H1 (cell line): ENCODE measurements at regions not wholly inside any gene's neighbourhood (a gene's known extent, or its start where the extent isn't known, plus 50 kb on each side); places are given as distances from the start of the nearest gene placed in this dataset.

Experiments
- CTCF ChIA-PET: fragments of 300-600 bp; sonication (Branson Sonifier 250); formaldehyde crosslinking; loops from one replicate; lab custom pipeline; 2021; ENCODE audit not compliant: partially characterized antibody; lab: Charles Lee
- POLR2A ChIA-PET: fragments of 300-600 bp; sonication (Branson Sonifier 250); formaldehyde crosslinking; loops from one replicate; lab custom pipeline; 2021; ENCODE audit warnings: inconsistent platforms; ENCODE audit not compliant: partially characterized antibody; lab: Charles Lee
- DNase-seq, 2 experiments: peaks; one replicate each; pipeline versions ENCODE4 v3.0.0 to v3.0.0-alpha.2; 2010 to 2022; ENCODE audit warnings: low spot score in 2 of 2, low read depth in 1 of 2, mixed read lengths in 1 of 2
- FAIRE-seq: peaks from 2 replicates; lab custom pipeline; 2011; peaks lifted over from hg19 to GRCh38; lab: Jason Lieb, UNC
- H2AFZ ChIP-seq: 2 replicates; pipeline ENCODE4 v1.8.1; 2012; ENCODE audit warnings: low read length, inconsistent platforms
- H2AK5ac ChIP-seq: 2 replicates; pipeline ENCODE4 v1.6.1; 2013; ENCODE audit warnings: low read depth, low read length
- H2BK120ac ChIP-seq: replicated peaks from 2 replicates; pipeline ENCODE3; 2013; ENCODE audit warnings: low read depth, low read length, inconsistent platforms
- H2BK12ac ChIP-seq: 2 replicates; pipeline ENCODE4 v1.6.1; 2013; ENCODE audit warnings: low read depth, low read length
- H2BK15ac ChIP-seq: 2 replicates; pipeline ENCODE4 v1.6.1; 2013; ENCODE audit warnings: low read length
- H2BK20ac ChIP-seq: 2 replicates; pipeline ENCODE4 v1.6.1; 2013; ENCODE audit warnings: low read length
- H2BK5ac ChIP-seq: 2 replicates; pipeline ENCODE4 v1.6.1; 2013; ENCODE audit warnings: low read depth, low read length
- H3K14ac ChIP-seq: 2 replicates; pipeline ENCODE4 v1.6.1; 2013; ENCODE audit warnings: inconsistent platforms; ENCODE audit not compliant: insufficient read length
- H3K18ac ChIP-seq: 2 replicates; pipeline ENCODE4 v1.6.1; 2013; ENCODE audit warnings: low read length; ENCODE audit errors: extremely low read depth
- H3K23ac ChIP-seq: 2 replicates; pipeline ENCODE4 v1.6.1; 2013; ENCODE audit warnings: inconsistent platforms; ENCODE audit not compliant: insufficient read length
- H3K23me2 ChIP-seq: 2 replicates; pipeline ENCODE4 v1.6.1; 2013; ENCODE audit warnings: low read depth, low read length
- H3K27ac ChIP-seq: 2 replicates; pipeline ENCODE4 v1.6.1; 2011; ENCODE audit warnings: low read depth, low read length, inconsistent platforms
- H3K27me3 ChIP-seq, 4 experiments: replicated peaks in 1 of 4; 1 replicate in 1 of 4; 2 replicates in 3 of 4; pipeline versions ENCODE4 v1.6.1 to v1.8.1; 2011 to 2013; ENCODE audit warnings: low read length in 3 of 4, mild to moderate bottlenecking in 3 of 4, inconsistent platforms in 2 of 4, mixed read lengths in 2 of 4, moderate library complexity in 1 of 4; ENCODE audit not compliant: control insufficient read depth in 3 of 4, insufficient read depth in 3 of 4; ENCODE audit errors: extremely low read depth in 1 of 4
- H3K36me3 ChIP-seq, 4 experiments: 2 replicates each; pipeline versions ENCODE4 v1.6.1 to v1.8.1; 2011 to 2013; ENCODE audit warnings: mild to moderate bottlenecking in 4 of 4, low read length in 3 of 4, moderate library complexity in 2 of 4, control low read depth in 1 of 4, inconsistent platforms in 1 of 4; ENCODE audit not compliant: insufficient read depth in 4 of 4, control insufficient read depth in 2 of 4
- H3K4ac ChIP-seq: replicated peaks from 2 replicates; pipeline ENCODE3; 2013; ENCODE audit warnings: low read length, low read depth, mixed read lengths, inconsistent platforms; ENCODE audit not compliant: insufficient read length
- H3K4me1 ChIP-seq, 4 experiments: replicated peaks in 1 of 4; 1 replicate in 1 of 4; 2 replicates in 3 of 4; pipeline versions ENCODE4 v1.6.1 to v1.8.1; 2011 to 2013; ENCODE audit warnings: low read length in 3 of 4, inconsistent platforms in 2 of 4, mixed read lengths in 1 of 4; ENCODE audit not compliant: insufficient read depth in 4 of 4, control insufficient read depth in 3 of 4
- H3K4me2 ChIP-seq, 2 experiments: 2 replicates each; pipeline versions ENCODE4 v1.6.1 to v1.8.1; 2011 to 2013; ENCODE audit warnings: low read depth in 2 of 2, low read length in 2 of 2, control low read depth in 1 of 2, inconsistent platforms in 1 of 2, mild to moderate bottlenecking in 1 of 2; ENCODE audit not compliant: insufficient read depth in 1 of 2
- H3K4me3 ChIP-seq, 4 experiments: fragments of 200-600, 300-600 bp in 1 of 4; sonication (generic), shearing (Covaris generic), sonication (Bioruptor Twin) in 1 of 4; 2 replicates each; pipeline versions ENCODE4 v1.5.1 to v1.8.1; 2011 to 2016; ENCODE audit warnings: low read length in 4 of 4, low read depth in 3 of 4, control low read depth in 2 of 4, inconsistent platforms in 2 of 4, mild to moderate bottlenecking in 2 of 4, mixed read lengths in 1 of 4, moderate library complexity in 1 of 4; ENCODE audit not compliant: insufficient read depth in 2 of 4; ENCODE audit errors: extremely low read depth in 1 of 4
- H3K56ac ChIP-seq: replicated peaks from 2 replicates; pipeline ENCODE3; 2013; ENCODE audit warnings: low read depth, mild to moderate bottlenecking, mixed read lengths, low read length, inconsistent platforms; ENCODE audit not compliant: insufficient read length
- H3K79me1 ChIP-seq: 2 replicates; pipeline ENCODE4 v1.6.1; 2013; ENCODE audit warnings: low read depth, low read length, control low read depth
- H3K79me2 ChIP-seq, 2 experiments: 2 replicates each; pipeline versions ENCODE4 v1.6.1 to v1.8.1; 2012 to 2013; ENCODE audit warnings: low read length in 2 of 2, mild to moderate bottlenecking in 2 of 2, inconsistent platforms in 1 of 2; ENCODE audit not compliant: insufficient read depth in 2 of 2, control insufficient read depth in 1 of 2
- H3K9ac ChIP-seq, 4 experiments: replicated peaks in 1 of 4; 1 replicate in 1 of 4; 2 replicates in 3 of 4; pipeline versions ENCODE4 v1.6.1 to v1.8.1; 2011 to 2013; ENCODE audit warnings: low read depth in 3 of 4, low read length in 3 of 4, control low read depth in 2 of 4, mild to moderate bottlenecking in 2 of 4, moderate library complexity in 2 of 4, inconsistent platforms in 1 of 4; ENCODE audit errors: extremely low read depth in 1 of 4
- H3K9me3 ChIP-seq, 2 experiments: 2 replicates each; pipeline versions ENCODE4 v1.6.1 to v1.8.1; 2012 to 2013; ENCODE audit warnings: mild to moderate bottlenecking in 2 of 2, moderate library complexity in 2 of 2, control low read depth in 1 of 2, inconsistent platforms in 1 of 2, low read depth in 1 of 2, low read length in 1 of 2, mixed read lengths in 1 of 2; ENCODE audit not compliant: insufficient read depth in 2 of 2
- H4K20me1 ChIP-seq, 2 experiments: replicated peaks in 1 of 2; 2 replicates each; pipeline versions ENCODE3 to v1.8.1; 2011 to 2013; ENCODE audit warnings: inconsistent platforms in 2 of 2, low read length in 2 of 2, mild to moderate bottlenecking in 1 of 2; ENCODE audit not compliant: insufficient read depth in 2 of 2, control insufficient read depth in 1 of 2
- H4K5ac ChIP-seq: 2 replicates; pipeline ENCODE4 v1.6.1; 2013; ENCODE audit warnings: low read length, low read depth, mixed read lengths, inconsistent platforms; ENCODE audit not compliant: insufficient read length
- H4K8ac ChIP-seq: 2 replicates; pipeline ENCODE4 v1.8.0; 2013; ENCODE audit warnings: mild to moderate bottlenecking, moderate library complexity, low read length, inconsistent platforms; ENCODE audit not compliant: insufficient read depth; ENCODE audit errors: extremely low read depth
- H4K91ac ChIP-seq: replicated peaks from 2 replicates; pipeline ENCODE3; 2013; ENCODE audit warnings: low read length, mixed read lengths, inconsistent platforms; ENCODE audit not compliant: insufficient read length
- BACH1 ChIP-seq: IDR thresholded peaks from 2 replicates; pipeline ENCODE4 v1.6.1; 2012; ENCODE audit warnings: low read length, improper control_type of control experiment
- CHD2 ChIP-seq: IDR thresholded peaks from 2 replicates; pipeline ENCODE4 v1.6.1; 2012; ENCODE audit warnings: low read length, improper control_type of control experiment
- CREB1 ChIP-seq: IDR thresholded peaks from 2 replicates; pipeline ENCODE4 v1.6.1; 2012; ENCODE audit warnings: inconsistent platforms
- EP300 ChIP-seq, 2 experiments: IDR thresholded peaks; 1 replicate in 1 of 2; 2 replicates in 1 of 2; pipeline ENCODE4 v1.6.1; 2011 to 2012; ENCODE audit warnings: low read depth in 2 of 2, low read length in 2 of 2, mild to moderate bottlenecking in 2 of 2, borderline replicate concordance in 1 of 2, inconsistent platforms in 1 of 2, moderate library complexity in 1 of 2
- EZH2 ChIP-seq: fragments of 200-600 bp; sonication (generic); IDR thresholded peaks from 2 replicates; pipeline ENCODE4 v1.7.1; 2012; ENCODE audit warnings: low read depth, mild to moderate bottlenecking, moderate library complexity, low read length, inconsistent platforms; ENCODE audit not compliant: severe bottlenecking
- RXRA ChIP-seq: IDR thresholded peaks from 2 replicates; pipeline ENCODE4 v1.6.1; 2011; ENCODE audit warnings: low read depth, mild to moderate bottlenecking, low read length, moderate library complexity; ENCODE audit not compliant: insufficient read depth
- SIN3A ChIP-seq, 2 experiments: IDR thresholded peaks in 1 of 2; conservative IDR thresholded peaks in 1 of 2; 2 replicates each; pipeline ENCODE4 v1.6.1; 2011 to 2012; ENCODE audit warnings: low read length in 2 of 2, improper control_type of control experiment in 1 of 2, low read depth in 1 of 2, mild to moderate bottlenecking in 1 of 2
- SUZ12 ChIP-seq: fragments of 200-600 bp; sonication (generic); IDR thresholded peaks from 2 replicates; pipeline ENCODE4 v1.6.1; 2012; ENCODE audit warnings: mild to moderate bottlenecking, inconsistent platforms, low read length, moderate library complexity, mixed read lengths
- TAF7 ChIP-seq: optimal IDR thresholded peaks from 2 replicates; pipeline ENCODE3; 2011; ENCODE audit warnings: low read depth, mild to moderate bottlenecking, inconsistent platforms, low read length, moderate library complexity, borderline replicate concordance
- TCF12 ChIP-seq: IDR thresholded peaks from 2 replicates; pipeline ENCODE4 v1.6.1; 2011; ENCODE audit warnings: low read depth, mild to moderate bottlenecking, low read length
- WGBS, 2 experiments: shearing (Covaris generic) in 1 of 2; methylation state at CpG; one replicate each; pipeline versions ENCODE4 v1.1.6 to v1.1.7; 2013 to 2015; ENCODE audit warnings: low lambda C conversion rate in 2 of 2, mixed read lengths in 2 of 2, inconsistent platforms in 1 of 2, low coverage in 1 of 2, missing lambda C conversion rate in 1 of 2; ENCODE audit not compliant: insufficient replicate concordance in 2 of 2, insufficient coverage in 1 of 2, insufficient read length in 1 of 2; ENCODE audit errors: extremely low coverage in 1 of 2, missing lambda C conversion rate in 1 of 2; 5-methylcytosine and 5-hydroxymethylcytosine counted together
- TF ChIP-seq, protein P1 (sequence below): IDR thresholded peaks from 2 replicates; pipeline ENCODE4 v1.6.1; 2012; ENCODE audit warnings: inconsistent platforms
- TF ChIP-seq, protein P2 (sequence below): IDR thresholded peaks from 2 replicates; pipeline ENCODE4 v1.6.1; 2012; ENCODE audit warnings: low read length, inconsistent platforms

DNA sequence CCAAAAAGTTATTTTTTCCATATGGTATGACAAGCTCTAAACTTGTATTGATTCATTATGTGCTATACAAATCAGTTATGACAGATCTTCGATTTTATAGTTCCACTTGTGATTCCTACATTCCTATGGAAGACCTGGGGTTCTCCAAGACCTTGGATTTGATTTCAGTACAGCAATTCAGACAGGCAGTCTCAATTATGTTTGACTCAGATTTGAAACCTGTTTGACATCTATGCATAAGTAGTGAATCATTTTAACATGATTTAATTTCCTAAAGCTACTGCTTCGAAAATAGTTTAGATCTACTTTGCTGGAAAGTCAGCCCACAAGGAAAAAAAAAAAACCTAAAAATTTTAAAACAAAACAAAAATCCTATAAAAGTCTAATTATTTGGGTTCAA, 820.4 kb downstream of the LUZP2 start:
- Histone ChIP-seq H3K4me1 (no peaks in the 10 kb centered on the region), H4K91ac (no peak overlapping the region), H2BK5ac (no peak overlapping the region), H3K36me3 (no peaks in the 10 kb centered on the region), H3K79me2 (no peaks in the 10 kb centered on the region), H4K8ac (no peak overlapping the region), H4K5ac (no peak overlapping the region), H3K9me3 (no peaks in the 10 kb centered on the region), H3K23ac (no peak overlapping the region), H3K27ac (no peak overlapping the region), H3K4me2 (no peak overlapping the region), H4K20me1 (no peaks in the 10 kb centered on the region), H3K56ac (no peak overlapping the region), H2BK12ac (no peak overlapping the region), H3K27me3 (no peaks in the 10 kb centered on the region), H3K14ac (no peak overlapping the region), H3K9ac (no peak overlapping the region), H3K23me2 (no peaks in the 10 kb centered on the region), H3K4me3 (no peak overlapping the region), H2AK5ac (no peak overlapping the region), H2BK20ac (no peak overlapping the region), H2AFZ (no peak overlapping the region), H2BK15ac (no peak overlapping the region), H3K4ac (no peak overlapping the region), H3K18ac (no peak overlapping the region), H2BK120ac (no peak overlapping the region), H3K79me1 (no peaks in the 10 kb centered on the region)
- 88% methylated on average over 2 of the region's 2 CpGs; no CpG with 5 or more reads in 1 of the 2 experiments for WGBS, 2 experiments
- CTCF ChIA-PET: interaction anchor here (0.6 kb wide), 1 partner anchor 768 kb away, joined by 4 read pairs; no protein-coding TSS in a partner anchor
- POLR2A ChIA-PET: no interaction called here
- DNase-seq: no peak
- no peak for FAIRE-seq
- TF ChIP-seq RXRA: no peak
- TF ChIP-seq CHD2: no peak
- TF ChIP-seq BACH1: no peak
- no peak for TF ChIP-seq SIN3A (conservative IDR thresholded peaks at IDR 0.05 in 1 of 2, IDR thresholded peaks at IDR 0.05 in 1 of 2; ENCODE audit: low read depth in 1 of 2, low read length in 2 of 2)
- no peak for TF ChIP-seq TCF12
- no peak for TF ChIP-seq TAF7
- TF ChIP-seq EZH2: no peak
- TF ChIP-seq, protein P1, sequence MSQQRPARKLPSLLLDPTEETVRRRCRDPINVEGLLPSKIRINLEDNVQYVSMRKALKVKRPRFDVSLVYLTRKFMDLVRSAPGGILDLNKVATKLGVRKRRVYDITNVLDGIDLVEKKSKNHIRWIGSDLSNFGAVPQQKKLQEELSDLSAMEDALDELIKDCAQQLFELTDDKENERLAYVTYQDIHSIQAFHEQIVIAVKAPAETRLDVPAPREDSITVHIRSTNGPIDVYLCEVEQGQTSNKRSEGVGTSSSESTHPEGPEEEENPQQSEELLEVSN: no peak
- TF ChIP-seq SUZ12: no peak
- TF ChIP-seq EP300 (IDR thresholded peaks at IDR 0.05; ENCODE audit: borderline replicate concordance in 1 of 2, low read depth in 2 of 2, low read length in 2 of 2): no peak
- TF ChIP-seq CREB1: no peak
- TF ChIP-seq, protein P2, sequence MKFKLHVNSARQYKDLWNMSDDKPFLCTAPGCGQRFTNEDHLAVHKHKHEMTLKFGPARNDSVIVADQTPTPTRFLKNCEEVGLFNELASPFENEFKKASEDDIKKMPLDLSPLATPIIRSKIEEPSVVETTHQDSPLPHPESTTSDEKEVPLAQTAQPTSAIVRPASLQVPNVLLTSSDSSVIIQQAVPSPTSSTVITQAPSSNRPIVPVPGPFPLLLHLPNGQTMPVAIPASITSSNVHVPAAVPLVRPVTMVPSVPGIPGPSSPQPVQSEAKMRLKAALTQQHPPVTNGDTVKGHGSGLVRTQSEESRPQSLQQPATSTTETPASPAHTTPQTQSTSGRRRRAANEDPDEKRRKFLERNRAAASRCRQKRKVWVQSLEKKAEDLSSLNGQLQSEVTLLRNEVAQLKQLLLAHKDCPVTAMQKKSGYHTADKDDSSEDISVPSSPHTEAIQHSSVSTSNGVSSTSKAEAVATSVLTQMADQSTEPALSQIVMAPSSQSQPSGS: no peak
